Prostate gland (tissue), 2 donors: ENCODE measurements at regions not wholly inside any gene's neighbourhood (a gene's known extent, or its start where the extent isn't known, plus 50 kb on each side); places are given as distances from the start of the nearest gene placed in this dataset.

Source experiments
- DNase-seq: peaks from one replicate; pipeline ENCODE4 v3.0.0-alpha.2; 2019; ENCODE audit warnings: low spot score
- H3K27ac ChIP-seq, 2 donors: fragments of 200-600 bp; sonication (generic); 2 replicates each; pipeline ENCODE4 v1.5.1; 2017 to 2019
- H3K27me3 ChIP-seq: fragments of 200-600 bp; sonication (generic); replicated peaks from 2 replicates; pipeline ENCODE4 v1.5.1; 2019; ENCODE audit not compliant: insufficient read depth
- H3K36me3 ChIP-seq, 2 donors: fragments of 200-600 bp; sonication (generic); 1 replicate in 1 of 2; 2 replicates in 1 of 2; pipeline versions ENCODE4 v1.5.1 to v1.8.1; 2017 to 2019
- H3K4me1 ChIP-seq: fragments of 200-600 bp; sonication (generic); replicated peaks from 2 replicates; pipeline ENCODE4 v1.5.1; 2019
- H3K4me3 ChIP-seq, 2 donors: fragments of 200-600 bp; sonication (generic); 2 replicates each; pipeline ENCODE4 v1.5.1; 2017 to 2019
- H3K9me3 ChIP-seq: fragments of 200-600 bp; sonication (generic); 2 replicates; pipeline ENCODE4 v1.5.1; 2017
- CTCF ChIP-seq, 4 experiments: fragments of 200-600 bp in 2 of 4; fragments of 450-650 bp in 2 of 4; sonication (generic) in 2 of 4; IDR thresholded peaks; 1 replicate in 3 of 4; 2 replicates in 1 of 4; pipeline ENCODE4 v1.5.1; 2016 to 2019; ENCODE audit warnings: antibody characterized with exemption in 4 of 4, mild to moderate bottlenecking in 2 of 4, moderate library complexity in 2 of 4
- POLR2A ChIP-seq: fragments of 450-650 bp; IDR thresholded peaks from one replicate; pipeline ENCODE4 v1.6.1; 2016; ENCODE audit warnings: antibody characterized with exemption, mild to moderate bottlenecking
- POLR2AphosphoS5 ChIP-seq: sonication (generic); formaldehyde crosslinking; IDR thresholded peaks from one replicate; pipeline ENCODE4 v1.6.1; 2017; ENCODE audit warnings: antibody characterized with exemption
- WGBS: methylation state at CpG from one replicate; pipeline ENCODE4 v1.1.5; 2018; 5-methylcytosine and 5-hydroxymethylcytosine counted together
- intact Hi-C: fragments of 100-400 bp; cut with DNase I; formaldehyde crosslinking; loops from one replicate; pipeline ENCODE4 v1.14.2; 2022

DNA sequence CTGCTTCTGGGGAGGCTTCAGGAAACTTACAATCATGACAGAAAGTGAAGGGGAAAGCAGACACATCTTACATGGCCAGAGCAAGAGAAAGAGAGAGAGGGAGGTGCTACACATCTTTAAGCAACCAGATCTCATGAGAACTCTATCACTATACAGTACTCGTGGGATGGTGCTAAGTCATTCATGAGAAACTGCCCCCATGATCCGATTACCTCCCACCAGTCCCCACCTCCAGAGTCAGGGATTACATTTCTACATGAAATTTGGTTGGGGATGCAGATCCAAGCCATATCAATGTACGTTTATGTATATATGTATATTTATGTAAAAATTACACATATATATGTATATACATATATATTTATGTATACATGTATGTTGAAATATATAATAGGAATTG, 54.4 kb upstream of the CCDC112 start:
- H3K36me3 ChIP-seq = no peaks in the 10 kb centered on the region
- TF ChIP-seq CTCF (IDR thresholded peaks at IDR 0.05) = no peak
- no peak overlapping the region for H3K4me3 ChIP-seq
- intact Hi-C loops = no loop called here
- no peaks in the 10 kb centered on the region for H3K4me1 ChIP-seq
- 90% methylated on average over 3 of the region's 3 CpGs for WGBS
- H3K27me3 ChIP-seq = no peaks in the 10 kb centered on the region
- H3K27ac ChIP-seq = no peak overlapping the region
- H3K9me3 ChIP-seq = no peaks in the 10 kb centered on the region
- no peak for DNase-seq

DNA sequence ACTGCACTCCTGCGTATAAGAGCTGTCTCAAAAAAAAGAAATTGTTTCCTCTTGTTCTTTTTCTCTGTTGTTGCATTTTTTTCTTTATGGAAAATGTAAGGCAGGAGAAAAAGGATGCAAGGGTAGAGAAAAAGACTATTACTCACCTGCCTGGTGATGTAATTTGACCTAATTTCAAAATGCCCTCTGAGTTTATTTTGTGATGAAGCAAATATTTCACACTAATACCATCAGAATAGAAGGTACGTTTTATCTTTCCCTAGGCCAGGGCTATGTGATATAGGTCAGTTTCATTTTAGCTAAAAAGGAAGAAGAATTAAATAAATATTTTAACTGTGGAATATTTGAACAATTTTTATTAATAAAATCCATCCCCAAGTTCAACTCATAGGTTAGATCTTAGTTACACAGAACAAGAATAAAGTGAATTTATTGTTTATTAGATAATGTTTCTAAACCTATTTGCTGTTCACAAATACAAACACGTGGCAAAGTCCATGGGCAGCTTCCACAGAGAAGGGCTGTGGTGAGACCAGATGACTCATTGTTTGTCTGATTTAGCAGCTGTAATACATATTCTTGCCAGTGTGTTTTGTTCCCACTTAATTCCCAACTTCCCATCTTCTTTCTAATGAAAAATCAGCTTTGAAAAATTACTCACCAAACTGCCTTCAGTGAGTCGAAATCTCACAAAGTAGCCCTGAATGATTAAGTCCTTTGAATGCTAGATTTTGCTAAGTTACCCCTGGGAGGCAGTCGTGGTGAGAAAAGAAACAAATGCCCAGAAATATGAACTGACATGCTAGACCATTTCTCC, 52.8 kb upstream of the CCDC112 start:
- DNase-seq = no peak
- Histone ChIP-seq H3K36me3 (no peaks in the 10 kb centered on the region), H3K4me1 (no peaks in the 10 kb centered on the region), H3K27ac (no peak overlapping the region), H3K4me3 (no peak overlapping the region), H3K9me3 (no peaks in the 10 kb centered on the region), H3K27me3 (no peaks in the 10 kb centered on the region)
- intact Hi-C loops = no loop called here
- TF ChIP-seq POLR2AphosphoS5 (peak; percentile 34), POLR2A (no peak), CTCF (IDR thresholded peaks at IDR 0.05) (no peak)
- 55% methylated on average over 5 of the region's 5 CpGs for WGBS

- TF ChIP-seq CTCF (IDR thresholded peaks at IDR 0.05) = no peak
- no peak for TF ChIP-seq POLR2A
- no peak for TF ChIP-seq POLR2AphosphoS5
- Histone ChIP-seq H3K4me3 (no peak overlapping the region), H3K9me3 (no peaks in the 10 kb centered on the region), H3K4me1 (no peaks in the 10 kb centered on the region), H3K36me3 (no peaks in the 10 kb centered on the region), H3K27me3 (no peaks in the 10 kb centered on the region), H3K27ac (no peak overlapping the region)
- no peak for DNase-seq
- intact Hi-C loops = no loop called here
- WGBS = 78% methylated on average over 4 of the region's 4 CpGs
These were observed 51.7 kb upstream of the CCDC112 start for GRCh38 chr5:115348175-115348574.
